ENCODE measurements at regions not wholly inside any gene's neighbourhood (a gene's known extent, or its start where the extent isn't known, plus 50 kb on each side); places are given as distances from the start of the nearest gene placed in this dataset.

- intact Hi-C loops (cut with micrococcal nuclease) = no loop called here
- Histone ChIP-seq H3K9me2 (ENCODE audit: insufficient read depth) (no peaks in the 10 kb centered on the region), H3K27ac (ENCODE audit: low read depth, low read length) (no peak overlapping the region), H4K20me1 (ENCODE audit: insufficient read depth) (no peaks in the 10 kb centered on the region), H3K36me3 (ENCODE audit: control insufficient read depth in 1 of 2, insufficient read depth in 2 of 2, low read length in 2 of 2) (no peaks in the 10 kb centered on the region), H3K4me3 (replicated peaks in 1 of 2; ENCODE audit: low read depth in 1 of 2, low read length in 2 of 2) (no peak overlapping the region), H3K27me3 (ENCODE audit: insufficient read depth, low read length) (peaks cover 11% of the 10 kb centered on the region; the same call in 1 of the 2 replicates), H3K9ac (ENCODE audit: low read length) (no peak overlapping the region), H3K79me2 (ENCODE audit: insufficient read depth, low read length) (no peaks in the 10 kb centered on the region), H2AFZ (ENCODE audit: low read depth, low read length, poor library complexity, severe bottlenecking) (no peak overlapping the region), H3K4me2 (ENCODE audit: low read length) (no peak overlapping the region), H3K4me1 (ENCODE audit: control insufficient read depth in 1 of 2, insufficient read depth in 2 of 2, low read length in 2 of 2) (no peaks in the 10 kb centered on the region), H3K9me3 (ENCODE audit: control insufficient read depth in 1 of 2, insufficient read depth in 1 of 2, low read depth in 1 of 2, low read length in 2 of 2) (no peaks in the 10 kb centered on the region)
- ATAC-seq = no peak
- no peak for DNase-seq (ENCODE audit: low read depth, low spot score)
- ChIA-PET POLR2A (interaction anchor here (0.6 kb wide), 1 partner anchor 1429 kb away, joined by 3 read pairs; no protein-coding TSS in a partner anchor), RAD21 (ENCODE audit: low non-redundant PET in 1 of 2, low total read pairs in 2 of 2, uncharacterized antibody in 2 of 2, unreplicated experiment in 2 of 2) (no interaction called here), CTCF (interaction anchor here (1.2 kb wide), 1 partner anchor 10 kb away, joined by 5 read pairs; no protein-coding TSS in a partner anchor)
- TF ChIP-seq POLR2A (IDR thresholded peaks at IDR 0.05; ENCODE audit: borderline replicate concordance, extremely low read depth, insufficient read depth, insufficient read length) = no peak
- no peak for TF ChIP-seq TCF7L2 (IDR thresholded peaks at IDR 0.05; ENCODE audit: borderline replicate concordance, extremely low read depth, insufficient read depth, insufficient read length)
- TF ChIP-seq ZNF274 (IDR thresholded peaks at IDR 0.05; ENCODE audit: low read depth, low read length) = no peak
- no peak for TF ChIP-seq EZH2phosphoT487 (IDR thresholded peaks at IDR 0.05; ENCODE audit: borderline replicate concordance)
- no peak for TF ChIP-seq EZH2 (IDR thresholded peaks at IDR 0.05)
- TF ChIP-seq ATF3 (IDR thresholded peaks at IDR 0.05) = no peak
- TF ChIP-seq ELF1 (IDR thresholded peaks at IDR 0.05; ENCODE audit: borderline replicate concordance, low read depth) = no peak
- no peak for TF ChIP-seq ZFX (IDR thresholded peaks at IDR 0.05)
- no peak for TF ChIP-seq REST (IDR thresholded peaks at IDR 0.05; ENCODE audit: low read depth)
- no peak for TF ChIP-seq POLR2AphosphoS5 (IDR thresholded peaks at IDR 0.05; ENCODE audit: low read depth, low read length)
- no peak for TF ChIP-seq CBX3 (IDR thresholded peaks at IDR 0.05; ENCODE audit: low read depth)
- TF ChIP-seq SP1 (IDR thresholded peaks at IDR 0.05; ENCODE audit: low read depth) = no peak
- no peak for TF ChIP-seq RAD21 (IDR thresholded peaks at IDR 0.05; ENCODE audit: low read depth)
- TF ChIP-seq YY1 (IDR thresholded peaks at IDR 0.05; ENCODE audit: extremely low read depth, insufficient replicate concordance, low read depth, low read length) = no peak
- TF ChIP-seq ZBTB33 (IDR thresholded peaks at IDR 0.05; ENCODE audit: extremely low read depth, insufficient replicate concordance, low read length) = no peak
- no peak for TF ChIP-seq SRF (IDR thresholded peaks at IDR 0.05; ENCODE audit: low read depth)
- no peak for TF ChIP-seq FOSL1 (IDR thresholded peaks at IDR 0.05; ENCODE audit: low read depth)
- no peak for TF ChIP-seq SIN3A (IDR thresholded peaks at IDR 0.05; ENCODE audit: low read depth)
- no peak for TF ChIP-seq EGR1 (IDR thresholded peaks at IDR 0.05; ENCODE audit: low read depth)
- no peak for TF ChIP-seq CEBPB (IDR thresholded peaks at IDR 0.05; ENCODE audit: low read depth)
- BruUV-seq (replicated peaks) = no TSS peak
Observed at GRCh38 chr6:225907-226306, 66.4 kb upstream of the DUSP22 start.

Measured in HCT116 (cell line).